H9 (cell line): ENCODE measurements at regions not wholly inside any gene's neighbourhood (a gene's known extent, or its start where the extent isn't known, plus 50 kb on each side); places are given as distances from the start of the nearest gene placed in this dataset.

ENCODE experiments used
- DNase-seq: peaks from one replicate; pipeline ENCODE4 v3.0.0-alpha.2; 2017
- H2AFZ ChIP-seq: one replicate; pipeline ENCODE4 v1.6.1; 2013; ENCODE audit warnings: mild to moderate bottlenecking, low read length, control low read depth, moderate library complexity
- H2AK5ac ChIP-seq: 2 replicates; pipeline ENCODE4 v1.6.1; 2013; ENCODE audit warnings: low read length, control low read depth, mixed read lengths; ENCODE audit not compliant: insufficient read length
- H2BK120ac ChIP-seq: one replicate; pipeline ENCODE4 v1.6.1; 2013; ENCODE audit warnings: low read depth, mild to moderate bottlenecking, low read length, control low read depth, inconsistent platforms; ENCODE audit not compliant: poor library complexity, severe bottlenecking
- H2BK12ac ChIP-seq: 2 replicates; pipeline ENCODE4 v1.6.1; 2013; ENCODE audit warnings: low read length, control low read depth, mixed read lengths, low read depth; ENCODE audit not compliant: insufficient read length
- H2BK15ac ChIP-seq: 2 replicates; pipeline ENCODE4 v1.6.1; 2013; ENCODE audit warnings: low read depth, low read length, control low read depth
- H2BK20ac ChIP-seq: one replicate; pipeline ENCODE4 v1.6.1; 2013; ENCODE audit warnings: low read depth, mild to moderate bottlenecking, low read length, control low read depth, inconsistent platforms; ENCODE audit not compliant: poor library complexity, severe bottlenecking
- H2BK5ac ChIP-seq: 2 replicates; pipeline ENCODE4 v1.6.1; 2013; ENCODE audit warnings: low read length, control low read depth, mixed read lengths; ENCODE audit not compliant: insufficient read length
- H3K14ac ChIP-seq: 2 replicates; pipeline ENCODE4 v1.6.1; 2013; ENCODE audit warnings: low read length, control low read depth; ENCODE audit not compliant: insufficient read depth
- H3K18ac ChIP-seq: 2 replicates; pipeline ENCODE4 v1.6.1; 2013; ENCODE audit warnings: low read depth, mild to moderate bottlenecking, mixed read lengths, low read length, control low read depth; ENCODE audit not compliant: insufficient read length
- H3K23ac ChIP-seq: 2 replicates; pipeline ENCODE4 v1.6.1; 2013; ENCODE audit warnings: low read length, control low read depth, mixed read lengths, low read depth; ENCODE audit not compliant: insufficient read length
- H3K23me2 ChIP-seq: 2 replicates; pipeline ENCODE4 v1.6.1; 2013; ENCODE audit warnings: low read depth, mild to moderate bottlenecking, mixed read lengths, low read length, control low read depth; ENCODE audit not compliant: insufficient read length, poor library complexity, severe bottlenecking
- H3K27ac ChIP-seq: 2 replicates; pipeline ENCODE4 v1.5.1; 2013; ENCODE audit warnings: low read length, control low read depth, mixed read lengths, low read depth; ENCODE audit not compliant: insufficient read length
- H3K27me3 ChIP-seq: 2 replicates; pipeline ENCODE4 v1.6.1; 2013; ENCODE audit warnings: low read length, control low read depth, inconsistent platforms; ENCODE audit not compliant: insufficient read depth
- H3K4ac ChIP-seq: 2 replicates; pipeline ENCODE4 v1.6.1; 2013; ENCODE audit warnings: low read depth, mild to moderate bottlenecking, control low read depth, inconsistent platforms, low read length, moderate library complexity
- H3K4me1 ChIP-seq: 2 replicates; pipeline ENCODE4 v1.6.1; 2013; ENCODE audit warnings: low read length, control low read depth, inconsistent platforms; ENCODE audit not compliant: insufficient read depth
- H3K4me2 ChIP-seq: 2 replicates; pipeline ENCODE4 v1.6.1; 2013; ENCODE audit warnings: low read length, control low read depth, mixed read lengths; ENCODE audit not compliant: insufficient read length, insufficient read depth
- H3K56ac ChIP-seq: 2 replicates; pipeline ENCODE4 v1.6.1; 2013; ENCODE audit warnings: low read depth, mild to moderate bottlenecking, mixed read lengths, low read length, control low read depth; ENCODE audit not compliant: insufficient read length
- H3K79me1 ChIP-seq: 2 replicates; pipeline ENCODE4 v1.6.1; 2013; ENCODE audit warnings: low read depth, mild to moderate bottlenecking, moderate library complexity, low read length, control low read depth, inconsistent platforms; ENCODE audit not compliant: insufficient read depth, poor library complexity, severe bottlenecking
- H3K79me2 ChIP-seq: 2 replicates; pipeline ENCODE4 v1.6.1; 2013; ENCODE audit warnings: low read length, control low read depth, inconsistent platforms; ENCODE audit not compliant: insufficient read depth
- H3K9ac ChIP-seq: 2 replicates; pipeline ENCODE4 v1.6.1; 2013; ENCODE audit warnings: low read length, control low read depth, mixed read lengths; ENCODE audit not compliant: insufficient read length; ENCODE audit errors: extremely low read depth
- H3K9me3 ChIP-seq: one replicate; pipeline ENCODE4 v1.6.1; 2013; ENCODE audit warnings: low read depth, low read length, inconsistent platforms; ENCODE audit not compliant: control insufficient read depth
- H3T11ph ChIP-seq: one replicate; pipeline ENCODE4 v1.6.1; 2013; ENCODE audit warnings: mild to moderate bottlenecking, low read length, control low read depth, inconsistent platforms
- H4K20me1 ChIP-seq: one replicate; pipeline ENCODE4 v1.6.1; 2013; ENCODE audit not compliant: control insufficient read depth, insufficient read length, insufficient read depth
- H4K5ac ChIP-seq: 2 replicates; pipeline ENCODE4 v1.6.1; 2013; ENCODE audit warnings: low read depth, mild to moderate bottlenecking, mixed read lengths, low read length, control low read depth; ENCODE audit not compliant: insufficient read length
- H4K8ac ChIP-seq: replicated peaks from 2 replicates; pipeline ENCODE4 v1.6.1; 2013; ENCODE audit warnings: low read length, control low read depth, mixed read lengths, low read depth; ENCODE audit not compliant: insufficient read length
- H4K91ac ChIP-seq: 2 replicates; pipeline ENCODE4 v1.6.1; 2013; ENCODE audit warnings: low read depth, mild to moderate bottlenecking, moderate library complexity, mixed read lengths, low read length, control low read depth; ENCODE audit not compliant: insufficient read length
- H3K27ac Mint-ChIP-seq, 3 experiments: 2 replicates in 2 of 3; 3 replicates in 1 of 3; pipeline ENCODE4 v1.8.0; 2020 to 2021; ENCODE audit warnings: mixed read lengths in 3 of 3, mild to moderate bottlenecking in 1 of 3, moderate library complexity in 1 of 3
- H3K27me3 Mint-ChIP-seq: 2 replicates; pipeline ENCODE4 v1.8.0; 2021; ENCODE audit warnings: low read depth, mild to moderate bottlenecking, moderate library complexity, mixed read lengths
- H3K36me3 Mint-ChIP-seq, 3 experiments: 2 replicates in 2 of 3; 3 replicates in 1 of 3; pipeline ENCODE4 v1.8.0; 2020 to 2021; ENCODE audit warnings: low read depth in 3 of 3, mixed read lengths in 3 of 3; ENCODE audit not compliant: insufficient read depth in 1 of 3
- H3K4me1 Mint-ChIP-seq, 2 experiments: 2 replicates each; pipeline ENCODE4 v1.8.0; 2020; ENCODE audit warnings: mixed read lengths in 2 of 2
- H3K4me3 Mint-ChIP-seq, 2 experiments: 2 replicates in 1 of 2; 3 replicates in 1 of 2; pipeline ENCODE4 v1.8.0; 2020 to 2021; ENCODE audit warnings: mild to moderate bottlenecking in 2 of 2, mixed read lengths in 2 of 2, moderate library complexity in 1 of 2
- H3K9me3 Mint-ChIP-seq, 2 experiments: 2 replicates in 1 of 2; 3 replicates in 1 of 2; pipeline ENCODE4 v1.8.0; 2020; ENCODE audit warnings: mild to moderate bottlenecking in 2 of 2, mixed read lengths in 2 of 2, moderate library complexity in 1 of 2
- WGBS: extraction: QIAGEN DNeasy Blood & Tissue Kit; methylation state at CpG from one replicate; pipeline ENCODE4 v1.1.7; 2013; ENCODE audit warnings: missing lambda C conversion rate, low lambda C conversion rate, mixed read lengths; ENCODE audit not compliant: insufficient read length; ENCODE audit errors: extremely low coverage; 5-methylcytosine and 5-hydroxymethylcytosine counted together
- TF ChIP-seq, protein P1 (sequence below): fragments of 200-600 bp; sonication (generic); conservative IDR thresholded peaks from 3 replicates; pipeline ENCODE4 v1.8.0; 2021; ENCODE audit warnings: antibody characterized with exemption, mild to moderate bottlenecking

DNA sequence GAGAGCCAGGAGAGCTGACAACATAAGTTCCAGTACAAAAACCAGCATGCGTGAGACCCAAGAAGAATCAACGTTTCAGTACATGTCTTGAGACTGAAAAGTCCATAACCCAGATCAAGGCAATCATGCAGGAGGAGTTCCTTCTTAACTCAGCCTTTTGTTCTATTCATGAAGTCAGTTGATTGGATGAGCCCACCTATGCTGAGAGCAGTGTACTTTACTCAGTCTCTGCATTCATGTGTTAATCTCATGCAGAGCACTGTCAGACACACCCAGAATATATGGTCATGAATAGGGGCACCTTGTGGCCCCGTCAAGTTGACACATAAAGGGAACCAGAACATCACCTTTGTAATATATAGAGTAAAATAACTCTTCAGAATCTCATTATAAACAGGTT lies 653.6 kb upstream of the CNTNAP5 start:
- Histone ChIP-seq H2AK5ac (no peak overlapping the region), H3K79me1 (no peaks in the 10 kb centered on the region), H3K9ac (no peak overlapping the region), H3T11ph (no peak overlapping the region), H2BK12ac (no peak overlapping the region), H3K27ac (no peak overlapping the region), H3K23me2 (no peaks in the 10 kb centered on the region), H2BK120ac (no peak overlapping the region), H3K4me2 (no peak overlapping the region), H4K5ac (no peak overlapping the region), H4K20me1 (no peaks in the 10 kb centered on the region), H3K56ac (no peak overlapping the region), H3K9me3 (no peaks in the 10 kb centered on the region), H4K8ac (no peak overlapping the region), H3K4ac (no peak overlapping the region), H3K79me2 (no peaks in the 10 kb centered on the region), H3K4me1 (no peaks in the 10 kb centered on the region), H4K91ac (no peak overlapping the region), H2BK15ac (no peak overlapping the region), H3K27me3 (no peaks in the 10 kb centered on the region), H2AFZ (no peak overlapping the region), H3K18ac (no peak overlapping the region), H2BK5ac (no peak overlapping the region), H3K14ac (no peak overlapping the region), H3K23ac (no peak overlapping the region), H2BK20ac (no peak overlapping the region)
- TF ChIP-seq, protein P1, sequence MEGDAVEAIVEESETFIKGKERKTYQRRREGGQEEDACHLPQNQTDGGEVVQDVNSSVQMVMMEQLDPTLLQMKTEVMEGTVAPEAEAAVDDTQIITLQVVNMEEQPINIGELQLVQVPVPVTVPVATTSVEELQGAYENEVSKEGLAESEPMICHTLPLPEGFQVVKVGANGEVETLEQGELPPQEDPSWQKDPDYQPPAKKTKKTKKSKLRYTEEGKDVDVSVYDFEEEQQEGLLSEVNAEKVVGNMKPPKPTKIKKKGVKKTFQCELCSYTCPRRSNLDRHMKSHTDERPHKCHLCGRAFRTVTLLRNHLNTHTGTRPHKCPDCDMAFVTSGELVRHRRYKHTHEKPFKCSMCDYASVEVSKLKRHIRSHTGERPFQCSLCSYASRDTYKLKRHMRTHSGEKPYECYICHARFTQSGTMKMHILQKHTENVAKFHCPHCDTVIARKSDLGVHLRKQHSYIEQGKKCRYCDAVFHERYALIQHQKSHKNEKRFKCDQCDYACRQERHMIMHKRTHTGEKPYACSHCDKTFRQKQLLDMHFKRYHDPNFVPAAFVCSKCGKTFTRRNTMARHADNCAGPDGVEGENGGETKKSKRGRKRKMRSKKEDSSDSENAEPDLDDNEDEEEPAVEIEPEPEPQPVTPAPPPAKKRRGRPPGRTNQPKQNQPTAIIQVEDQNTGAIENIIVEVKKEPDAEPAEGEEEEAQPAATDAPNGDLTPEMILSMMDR, result no peak
- DNase-seq, result no peak
- H3K27ac Mint-ChIP-seq, result no peak overlapping the region
- H3K4me3 Mint-ChIP-seq, result no peak overlapping the region
- no CpG with 5 or more reads among the region's 3 CpGs for WGBS
- H3K4me1 Mint-ChIP-seq, result peaks cover 6% of the 10 kb centered on the region in 2 experiments; a peak in 3 of 4 replicates
- no peaks in the 10 kb centered on the region for H3K27me3 Mint-ChIP-seq
- peaks cover 0 to 10% of the 10 kb centered on the region in 2 experiments; a peak in 3 of 5 replicates for H3K9me3 Mint-ChIP-seq
- peaks cover 0 to 2% (median 0%) of the 10 kb centered on the region in 3 experiments; a peak in 1 of 7 replicates for H3K36me3 Mint-ChIP-seq
